HFFc6 (cell line): ENCODE measurements at regions not wholly inside any gene's neighbourhood (a gene's known extent, or its start where the extent isn't known, plus 50 kb on each side); places are given as distances from the start of the nearest gene placed in this dataset.

ENCODE experiments used
- DNase-seq: peaks from one replicate; pipeline ENCODE4 v3.0.0-alpha.2; 2018
- H3K27ac Mint-ChIP-seq: 2 replicates; pipeline ENCODE4 v1.8.0; 2020; ENCODE audit warnings: mild to moderate bottlenecking, mixed read lengths
- H3K27me3 Mint-ChIP-seq: 2 replicates; pipeline ENCODE4 v1.8.0; 2021; ENCODE audit warnings: mild to moderate bottlenecking, moderate library complexity, mixed read lengths; ENCODE audit not compliant: insufficient read depth
- H3K36me3 Mint-ChIP-seq: 2 replicates; pipeline ENCODE4 v1.8.0; 2021; ENCODE audit warnings: low read depth, mixed read lengths
- H3K4me1 Mint-ChIP-seq: 2 replicates; pipeline ENCODE4 v1.8.0; 2020; ENCODE audit warnings: low read depth, mixed read lengths
- H3K4me3 Mint-ChIP-seq: 2 replicates; pipeline ENCODE4 v1.8.0; 2020; ENCODE audit warnings: mild to moderate bottlenecking, moderate library complexity, mixed read lengths
- H3K9me3 Mint-ChIP-seq: 2 replicates; pipeline ENCODE4 v1.8.0; 2020; ENCODE audit warnings: mild to moderate bottlenecking, mixed read lengths
- CTCF ChIP-seq: fragments of 200-600 bp; sonication (generic); IDR thresholded peaks from 2 replicates; pipeline ENCODE4 v1.5.0; 2021; ENCODE audit warnings: antibody characterized with exemption, mild to moderate bottlenecking

GRCh38 chr4:144355811-144356757 is 215.6 kb upstream of the GYPA start:
- DNase-seq: peak; percentile 85
- TF ChIP-seq CTCF: peak; percentile 67
- Mint-ChIP-seq H3K36me3 (no peaks in the 10 kb centered on the region), H3K4me3 (no peak overlapping the region), H3K4me1 (peaks cover 14% of the 10 kb centered on the region), H3K9me3 (no peaks in the 10 kb centered on the region), H3K27ac (no peak overlapping the region), H3K27me3 (peaks cover 27% of the 10 kb centered on the region)

- Mint-ChIP-seq H3K27ac (no peak overlapping the region), H3K27me3 (peaks cover 31% of the 10 kb centered on the region), H3K4me3 (no peak overlapping the region), H3K9me3 (no peaks in the 10 kb centered on the region), H3K36me3 (no peaks in the 10 kb centered on the region), H3K4me1 (peaks cover 14% of the 10 kb centered on the region)
- TF ChIP-seq CTCF: no peak
- DNase-seq: no peak
Observed at GRCh38 chr4:144356941-144357381, 216.4 kb upstream of the GYPA start.

- no peak for TF ChIP-seq CTCF
- H3K9me3 Mint-ChIP-seq: no peaks in the 10 kb centered on the region
- H3K36me3 Mint-ChIP-seq: no peaks in the 10 kb centered on the region
- DNase-seq: no peak
- H3K4me1 Mint-ChIP-seq: peaks cover 14% of the 10 kb centered on the region
- no peak overlapping the region for H3K27ac Mint-ChIP-seq
- H3K4me3 Mint-ChIP-seq: no peak overlapping the region
- peaks cover 31% of the 10 kb centered on the region for H3K27me3 Mint-ChIP-seq
Observed at GRCh38 chr4:144357975-144358374, 217.5 kb upstream of the GYPA start.

GRCh38 chr4:144360146-144360793 is 219.8 kb upstream of the GYPA start:
- Mint-ChIP-seq H3K36me3 (no peaks in the 10 kb centered on the region), H3K4me1 (peaks cover 14% of the 10 kb centered on the region)

GRCh38 chr4:144362366-144362765 is 221.8 kb upstream of the GYPA start:
- H3K4me1 Mint-ChIP-seq: no peaks in the 10 kb centered on the region
- H3K27ac Mint-ChIP-seq: no peak overlapping the region
- no peaks in the 10 kb centered on the region for H3K9me3 Mint-ChIP-seq
- DNase-seq: no peak
- no peak for TF ChIP-seq CTCF
- peaks cover 15% of the 10 kb centered on the region for H3K27me3 Mint-ChIP-seq
- no peaks in the 10 kb centered on the region for H3K36me3 Mint-ChIP-seq
- no peak overlapping the region for H3K4me3 Mint-ChIP-seq

More at GRCh38 chr4:144360146-144360793, 219.8 kb upstream of the GYPA start:
- Mint-ChIP-seq H3K9me3 (no peaks in the 10 kb centered on the region), H3K27me3 (peaks cover 21% of the 10 kb centered on the region), H3K27ac (no peak overlapping the region), H3K4me3 (no peak overlapping the region)
- DNase-seq: no peak
- no peak for TF ChIP-seq CTCF
